GM12891 (cell line): ENCODE measurements at regions not wholly inside any gene's neighbourhood (a gene's known extent, or its start where the extent isn't known, plus 50 kb on each side); places are given as distances from the start of the nearest gene placed in this dataset.
A peak's percentile ranks its signal among the peaks of the same experiment; 100 is the strongest.
"Not testable (repeated sequence)": the region's sequence is repeated elsewhere in the genome, so short reads cannot be mapped to it uniquely, and the experiment has no call there.

Source experiments
- DNase-seq: peaks from one replicate; pipeline ENCODE4 v3.0.0; 2011; ENCODE audit warnings: low spot score; ENCODE audit not compliant: insufficient read length
- FAIRE-seq: peaks from 2 replicates; lab custom pipeline; 2011; peaks lifted over from hg19 to GRCh38; lab: Jason Lieb, UNC
- TAF1 ChIP-seq: IDR thresholded peaks from 2 replicates; pipeline ENCODE4 v1.6.1; 2011; ENCODE audit warnings: low read depth, low read length, control low read depth

GRCh38 chr4:3955321-3956164 lies 189.4 kb downstream of the ADRA2C start:
- DNase-seq (peak; percentile 80), FAIRE-seq (peak; percentile 90)
- peak; percentile 46; the same call in 1 of the 2 replicates for TF ChIP-seq TAF1

- DNase-seq, FAIRE-seq: not testable (repeated sequence)
These were observed 190.1 kb downstream of the ADRA2C start for GRCh38 chr4:3956165-3956867.

- FAIRE-seq, DNase-seq: not testable (repeated sequence)
These were observed 195.0 kb downstream of the ADRA2C start for GRCh38 chr4:3961091-3961672.

GRCh38 chr4:3964572-3965278 lies 198.5 kb downstream of the ADRA2C start:
- DNase-seq, FAIRE-seq: not testable (repeated sequence)

- not testable (repeated sequence) for FAIRE-seq, DNase-seq
These were observed 201.0 kb downstream of the ADRA2C start for GRCh38 chr4:3967204-3967603.

- not testable (repeated sequence) for FAIRE-seq, DNase-seq
These were observed 206.4 kb downstream of the ADRA2C start for GRCh38 chr4:3972626-3973025.

GRCh38 chr4:3973581-3974200 lies 207.5 kb downstream of the ADRA2C start:
- not testable (repeated sequence) for DNase-seq, FAIRE-seq

- DNase-seq, FAIRE-seq: not testable (repeated sequence)
These were observed 217.4 kb downstream of the ADRA2C start for GRCh38 chr4:3983518-3984125.

GRCh38 chr4:3984796-3985195 lies 218.6 kb downstream of the ADRA2C start:
- not testable (repeated sequence) for FAIRE-seq, DNase-seq

GRCh38 chr4:3986412-3986811 lies 220.2 kb downstream of the ADRA2C start:
- FAIRE-seq, DNase-seq: not testable (repeated sequence)

- DNase-seq, FAIRE-seq: not testable (repeated sequence)
These were observed 229.3 kb downstream of the OTOP1 start for GRCh38 chr4:3997386-3997785.

GRCh38 chr4:4004036-4004435 lies 222.7 kb downstream of the OTOP1 start:
- FAIRE-seq, DNase-seq: not testable (repeated sequence)

GRCh38 chr4:4004702-4005101 lies 222.0 kb downstream of the OTOP1 start:
- not testable (repeated sequence) for DNase-seq, FAIRE-seq

GRCh38 chr4:4006356-4006755 lies 220.4 kb downstream of the OTOP1 start:
- not testable (repeated sequence) for DNase-seq, FAIRE-seq

- FAIRE-seq, DNase-seq: not testable (repeated sequence)
These were observed 207.7 kb downstream of the OTOP1 start for GRCh38 chr4:4019071-4019470.

GRCh38 chr4:4021161-4021560 lies 205.6 kb downstream of the OTOP1 start:
- not testable (repeated sequence) for DNase-seq, FAIRE-seq

- not testable (repeated sequence) for FAIRE-seq, DNase-seq
These were observed 200.0 kb downstream of the OTOP1 start for GRCh38 chr4:4026708-4027107.

- FAIRE-seq, DNase-seq: not testable (repeated sequence)
These were observed 198.0 kb downstream of the OTOP1 start for GRCh38 chr4:4028752-4029151.
